Stimulated activated CD8-positive, alpha-beta memory T cell treated with anti-CD3 and anti-CD28 coated beads, Interleukin-12 subunit alpha, Interleukin-12 subunit beta, amount 100 ng/mL, for 1 hour (primary cell): ENCODE measurements at regions not wholly inside any gene's neighbourhood (a gene's known extent, or its start where the extent isn't known, plus 50 kb on each side); places are given as distances from the start of the nearest gene placed in this dataset.
"Not testable (repeated sequence)": the region's sequence is repeated elsewhere in the genome, so short reads cannot be mapped to it uniquely, and the experiment has no call there.

Experiments used
- DNase-seq: peaks from one replicate; pipeline ENCODE4 v3.0.0-alpha.2; 2020; ENCODE audit warnings: low read depth

DNA sequence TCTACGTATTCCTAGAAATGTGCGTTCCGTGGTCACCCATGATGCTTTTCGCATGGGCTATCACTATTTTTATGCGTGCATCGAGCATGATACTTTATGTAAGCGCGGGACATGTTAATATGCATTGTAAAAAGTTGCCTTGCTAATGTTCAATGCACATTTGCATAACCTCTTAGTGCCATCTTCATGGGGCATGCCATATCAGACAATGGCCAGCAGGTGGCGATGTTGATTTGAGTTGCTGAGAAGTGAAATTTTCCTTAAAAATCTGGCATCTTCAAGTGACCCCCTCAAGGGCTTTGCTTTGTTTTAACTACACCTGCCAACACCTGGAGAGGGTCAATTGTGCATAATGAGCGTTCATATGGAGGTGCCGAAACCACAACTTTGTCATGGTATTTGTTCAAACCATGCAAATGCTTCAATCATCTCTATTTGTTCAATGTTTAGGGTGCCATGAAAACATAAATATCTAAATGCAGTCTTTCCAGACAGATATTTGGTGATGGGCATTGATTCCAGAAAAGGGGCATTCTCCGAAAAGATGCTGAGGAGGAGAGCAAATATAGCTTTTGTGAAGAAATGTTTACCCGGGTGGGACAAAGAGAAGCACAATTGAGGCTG is 833.9 kb upstream of the PRKX start:
- DNase-seq: peak; percentile 3

DNA sequence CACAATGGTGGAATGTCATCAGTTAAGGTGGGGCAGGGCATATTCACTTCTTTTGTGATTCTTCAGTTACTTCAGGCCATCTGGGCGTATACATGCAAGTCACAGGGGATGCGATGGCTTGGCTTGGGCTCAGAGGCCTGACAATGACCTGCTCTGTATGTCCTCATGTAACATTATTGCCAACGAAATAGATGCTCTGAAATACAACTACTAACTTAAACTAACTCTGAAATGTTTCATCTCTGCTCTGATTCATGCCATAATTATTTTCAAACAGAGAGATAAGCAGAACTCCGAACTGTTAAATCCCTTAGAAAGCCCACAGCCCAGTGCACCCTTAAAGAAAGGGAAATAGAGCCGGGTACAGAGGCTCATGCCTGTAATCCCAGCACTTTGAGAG is 832.7 kb upstream of the PRKX start:
- not testable (repeated sequence) for DNase-seq

DNA sequence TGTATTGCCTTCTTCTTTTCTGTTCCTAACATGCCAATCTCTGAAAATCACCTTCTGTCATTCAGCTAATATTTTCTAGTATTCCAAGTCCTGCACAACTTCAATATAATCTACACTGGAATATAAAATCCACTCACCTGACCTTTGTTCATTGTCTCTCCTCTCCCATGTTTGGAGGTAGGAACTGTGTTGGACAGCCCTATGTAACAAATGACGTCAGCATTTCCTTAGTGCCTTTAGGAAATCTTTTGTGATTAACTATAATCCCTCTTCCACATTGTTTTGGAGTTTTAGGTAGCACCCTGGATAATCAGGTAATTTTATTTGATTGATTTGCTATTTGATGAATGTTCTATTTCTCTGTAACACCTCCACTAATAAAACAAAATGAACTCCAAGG is 814.8 kb upstream of the PRKX start:
- no peak for DNase-seq

DNA sequence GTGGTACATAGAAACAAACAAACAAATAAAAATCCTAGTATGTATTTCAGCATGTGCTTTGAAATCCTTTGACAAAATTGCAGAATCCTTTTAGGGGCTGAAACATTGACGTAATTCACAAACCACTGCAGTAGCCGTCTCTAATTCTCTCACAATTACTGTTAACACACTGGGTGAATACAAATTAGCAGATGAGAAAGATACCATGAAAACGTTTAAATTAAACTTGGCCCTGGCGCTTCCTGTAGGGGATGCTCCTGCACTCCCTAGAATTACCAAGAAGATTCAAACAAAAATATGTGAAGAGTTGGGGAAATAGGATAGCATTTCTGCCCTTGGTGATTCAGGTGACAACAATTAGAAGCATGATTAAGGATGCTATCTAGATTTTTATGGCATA is 772.5 kb upstream of the PRKX start:
- no peak for DNase-seq

DNA sequence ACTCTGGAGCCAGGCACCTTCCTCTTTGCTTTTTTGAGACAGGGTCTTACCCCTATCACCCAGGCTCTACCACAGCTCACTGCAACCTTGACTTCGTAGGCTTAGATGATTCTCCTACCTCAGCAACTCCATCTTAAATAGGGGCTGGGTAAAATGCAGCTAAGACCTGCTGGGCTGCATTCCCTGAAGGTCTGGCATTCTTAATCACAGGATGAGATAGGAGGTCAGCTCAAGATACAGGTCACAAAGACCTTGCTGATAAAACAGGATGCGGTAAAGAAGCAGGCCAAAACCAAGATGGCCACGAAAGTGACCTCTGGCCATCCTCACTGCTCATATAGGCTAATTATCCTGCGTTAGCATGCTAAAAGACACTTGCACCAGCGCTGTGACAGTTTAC is 770.8 kb upstream of the PRKX start:
- no peak for DNase-seq

DNA sequence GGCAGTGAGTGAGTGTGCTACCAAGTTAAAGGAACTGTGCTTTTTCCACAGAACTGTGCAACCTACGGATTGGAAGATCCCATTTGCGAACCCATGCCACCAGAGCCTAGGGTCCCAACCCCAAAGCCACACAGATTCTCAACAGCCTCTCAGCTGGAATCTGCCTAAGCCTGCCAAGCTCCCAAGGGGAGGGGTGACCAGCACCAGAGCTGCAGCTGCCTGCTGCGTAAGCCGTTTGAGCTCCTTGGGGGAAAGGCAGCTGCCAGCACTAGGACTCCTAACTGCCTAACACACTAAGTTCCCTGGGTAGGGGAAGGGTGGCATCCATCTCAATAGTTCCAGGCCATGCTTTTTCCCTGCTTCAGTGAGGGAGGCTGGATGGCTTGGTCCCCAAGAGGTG is 738.1 kb upstream of the PRKX start:
- no peak for DNase-seq

DNA sequence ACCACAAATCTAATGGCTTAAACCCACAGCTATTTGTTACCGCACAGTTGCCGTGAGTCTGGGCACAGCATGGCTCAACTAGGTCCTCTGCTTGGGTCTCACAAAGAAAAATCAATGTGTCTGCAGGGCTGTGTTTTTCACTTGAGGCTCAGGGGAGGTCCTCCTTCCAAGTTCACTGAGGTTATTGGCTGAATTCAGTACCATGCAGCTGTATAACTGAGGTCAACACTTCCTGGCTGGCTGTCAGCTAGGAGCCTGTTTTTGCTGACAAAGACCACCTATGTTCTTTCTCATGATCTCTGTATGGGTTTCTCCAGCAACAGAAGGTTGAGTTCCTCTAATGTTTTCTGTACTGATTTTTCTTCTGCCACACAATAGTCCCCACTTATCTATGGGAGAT is 736.7 kb upstream of the PRKX start:
- no peak for DNase-seq

DNA sequence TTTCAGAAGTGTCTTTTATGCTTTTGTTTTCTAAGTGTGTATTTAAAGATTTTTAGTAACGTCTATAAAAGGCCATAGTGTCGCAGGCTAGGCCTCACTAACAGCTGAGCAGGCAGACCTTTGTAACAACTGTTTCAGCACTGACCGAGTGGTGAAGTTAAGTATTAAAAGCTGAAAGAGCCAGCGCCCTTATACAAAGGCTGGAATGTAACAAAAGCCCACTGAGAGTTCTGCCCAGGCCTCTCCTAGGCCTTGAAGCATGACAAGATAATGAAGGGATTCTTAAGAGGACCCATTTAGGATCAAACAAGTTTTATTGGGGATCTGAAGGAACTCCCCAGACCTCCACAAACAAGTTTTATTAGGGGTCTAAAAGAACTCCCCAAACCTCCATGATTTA is 722.5 kb upstream of the PRKX start:
- DNase-seq: no peak

DNA sequence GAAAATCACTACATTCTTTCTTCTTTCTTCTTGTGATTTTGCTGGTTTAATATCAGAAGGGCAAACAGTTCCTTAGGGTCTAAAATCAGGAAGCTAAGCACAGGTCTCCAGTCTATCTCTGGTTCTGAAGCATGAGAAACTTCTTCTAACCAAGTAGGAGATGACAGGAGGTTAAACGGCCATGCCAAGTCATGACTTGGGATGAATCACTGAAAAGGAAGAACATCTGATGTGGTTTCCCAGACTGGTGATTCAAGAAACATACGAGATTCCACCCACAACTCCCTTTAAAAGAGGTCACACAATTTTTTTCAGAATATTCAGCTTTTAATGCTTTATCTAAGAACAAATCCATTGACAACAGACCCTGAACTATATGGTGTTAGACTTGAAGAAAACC is 684.0 kb upstream of the PRKX start:
- DNase-seq: no peak

DNA sequence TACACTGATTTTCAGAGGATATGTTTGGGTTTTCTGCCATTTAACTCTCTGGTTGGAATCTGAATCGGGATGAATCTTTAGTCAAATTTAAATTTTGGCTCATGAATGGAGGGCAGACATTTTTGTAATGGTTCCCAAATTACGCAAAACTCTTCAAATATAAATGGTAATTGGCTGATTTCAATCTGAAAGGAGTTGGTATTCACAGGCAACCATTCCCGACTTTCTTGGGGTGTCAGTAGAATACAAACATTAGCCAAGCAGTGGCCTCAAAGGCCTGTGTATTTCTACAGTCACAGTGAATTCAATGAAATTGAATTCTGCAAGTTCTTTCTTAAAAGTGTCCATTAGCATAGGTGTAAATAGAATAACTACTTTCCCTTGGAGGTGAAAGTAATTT is 668.8 kb upstream of the PRKX start:
- DNase-seq: no peak

DNA sequence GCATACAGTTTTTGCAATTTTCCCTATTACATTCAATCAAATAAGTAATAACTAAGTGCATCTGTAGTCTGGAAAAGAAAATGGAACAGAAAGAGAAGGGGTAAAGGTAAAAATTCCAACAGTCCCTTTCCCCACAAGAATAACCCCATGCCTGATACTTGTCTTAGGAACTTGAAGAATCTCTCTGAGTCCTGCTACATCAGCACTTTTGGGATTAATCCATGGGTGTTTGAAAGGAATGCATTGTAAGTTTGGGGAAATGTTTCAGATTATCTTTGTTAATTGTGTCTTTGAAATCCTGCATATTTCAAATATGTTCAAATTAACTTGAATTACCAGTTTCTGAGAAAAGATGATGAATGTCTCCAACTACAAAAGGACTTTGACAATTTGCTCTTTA is 667.3 kb upstream of the PRKX start:
- no peak for DNase-seq

DNA sequence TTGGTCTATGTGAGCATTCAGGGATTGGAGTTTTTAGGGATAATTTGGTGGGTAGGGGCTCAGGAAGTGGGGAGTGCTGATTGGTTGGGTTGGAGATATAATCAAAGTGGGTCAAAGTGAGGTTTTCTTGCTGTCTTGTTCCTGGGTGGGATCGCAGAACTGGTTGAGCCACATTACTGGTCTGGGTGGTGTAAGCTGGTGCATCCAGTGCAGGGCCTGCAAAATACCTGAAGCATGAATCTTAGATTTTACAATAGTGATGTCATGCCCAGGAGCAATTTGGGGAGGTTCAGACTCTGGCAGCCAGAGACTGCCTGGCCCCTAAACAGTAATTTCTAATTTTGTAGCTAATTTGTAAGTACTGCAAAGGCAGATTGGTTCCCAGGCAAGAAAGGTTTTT is 665.6 kb upstream of the PRKX start:
- DNase-seq: no peak

DNA sequence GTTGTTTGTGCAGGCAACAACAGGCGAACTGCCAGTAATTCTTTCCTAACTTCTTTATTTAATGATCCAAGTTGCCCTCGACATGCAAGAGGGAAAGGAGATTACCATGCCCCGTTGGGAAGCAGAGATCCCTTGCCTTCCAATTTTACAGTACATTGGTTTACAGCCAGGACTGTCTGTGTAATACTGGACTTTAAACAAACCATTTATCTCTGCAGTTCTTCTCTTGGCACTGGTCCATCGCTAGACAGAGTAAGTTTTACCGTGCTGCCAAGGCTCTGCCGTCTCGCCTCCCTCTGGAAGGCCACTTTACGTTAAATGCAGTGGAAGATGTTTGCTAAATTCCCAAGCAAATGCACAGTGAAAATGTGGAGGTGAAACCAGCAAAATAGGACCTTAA is 660.3 kb upstream of the PRKX start:
- no peak for DNase-seq

DNA sequence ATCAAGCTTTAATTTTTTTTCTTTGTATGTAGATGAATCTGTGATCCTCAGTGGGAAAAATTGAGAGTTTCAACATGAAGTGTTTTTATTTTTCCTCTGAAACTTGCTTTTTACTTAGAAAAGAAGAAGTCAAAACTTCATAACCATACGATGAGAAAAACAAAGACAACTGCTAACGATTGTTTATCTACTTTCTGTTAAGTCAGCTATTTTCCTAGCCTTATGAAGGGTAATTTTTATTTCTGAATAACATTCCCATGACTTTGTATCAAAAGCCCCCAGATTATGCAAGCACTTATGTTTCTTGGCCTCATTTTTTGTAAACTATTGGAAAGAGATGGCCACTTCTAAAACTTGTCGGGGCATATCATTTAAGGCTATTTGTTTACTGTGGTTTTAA is 645.1 kb upstream of the PRKX start:
- no peak for DNase-seq

DNA sequence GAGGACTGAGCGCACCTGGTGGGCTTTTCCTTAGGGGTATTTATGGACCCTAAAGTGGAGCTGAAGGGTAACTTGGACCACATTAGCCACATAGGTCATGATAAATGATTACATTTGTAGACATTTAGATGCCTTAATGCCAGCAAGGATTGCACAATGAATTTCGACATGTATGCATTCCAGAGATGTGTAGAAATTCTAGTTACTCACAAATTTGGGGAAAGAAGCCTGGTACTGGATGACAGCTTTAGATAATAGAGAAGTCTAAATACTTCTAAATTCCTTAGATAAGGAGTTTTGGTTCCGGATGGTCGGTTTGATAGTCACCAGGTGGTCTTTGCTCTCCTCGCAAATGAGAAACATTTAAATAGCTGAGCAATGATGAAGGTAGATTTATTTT is 609.5 kb upstream of the PRKX start:
- no peak for DNase-seq

DNA sequence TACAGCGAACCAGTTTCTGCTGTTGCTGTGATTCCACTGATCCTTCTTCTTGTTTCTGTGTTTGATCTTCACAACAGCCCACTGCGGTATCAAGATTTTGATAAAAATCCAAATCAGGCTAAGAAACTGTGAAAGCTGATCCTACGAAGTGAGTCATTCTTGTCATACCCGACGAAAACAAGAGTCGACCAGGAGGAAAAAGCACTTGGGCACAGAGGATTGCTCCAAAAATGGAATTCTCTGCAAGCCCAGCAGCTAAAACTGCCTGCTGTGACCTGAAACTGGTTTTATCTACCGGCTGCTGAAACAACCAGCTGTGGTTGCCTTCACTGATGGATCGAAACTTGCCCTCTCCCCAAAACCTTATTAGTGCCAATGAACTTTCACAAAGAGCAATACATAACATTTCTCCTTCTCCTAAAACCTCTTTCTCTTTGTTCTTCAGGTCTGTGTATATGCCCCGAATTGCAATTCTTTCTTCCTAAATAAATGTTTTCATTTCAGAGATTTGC is 607.0 kb upstream of the PRKX start:
- DNase-seq: no peak

DNA sequence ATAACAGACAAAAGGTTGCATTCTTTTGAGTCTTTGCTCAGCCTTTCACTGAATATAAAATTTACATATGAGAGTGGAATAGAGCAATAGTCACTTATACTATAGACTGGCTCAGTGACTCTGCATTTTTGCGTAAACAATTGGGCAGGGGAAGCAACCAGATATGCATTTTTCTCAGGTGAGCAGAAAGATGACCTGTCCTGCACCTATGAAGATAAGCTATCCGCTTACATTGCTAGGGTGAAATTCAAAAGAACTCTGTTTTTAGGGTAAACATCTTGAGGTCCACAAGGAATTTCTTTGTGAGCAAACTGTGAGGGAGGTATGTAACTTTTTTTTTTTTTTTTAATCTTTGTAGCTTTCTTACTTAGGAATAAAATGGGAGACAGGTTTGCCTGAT is 602.4 kb upstream of the PRKX start:
- DNase-seq: no peak

DNA sequence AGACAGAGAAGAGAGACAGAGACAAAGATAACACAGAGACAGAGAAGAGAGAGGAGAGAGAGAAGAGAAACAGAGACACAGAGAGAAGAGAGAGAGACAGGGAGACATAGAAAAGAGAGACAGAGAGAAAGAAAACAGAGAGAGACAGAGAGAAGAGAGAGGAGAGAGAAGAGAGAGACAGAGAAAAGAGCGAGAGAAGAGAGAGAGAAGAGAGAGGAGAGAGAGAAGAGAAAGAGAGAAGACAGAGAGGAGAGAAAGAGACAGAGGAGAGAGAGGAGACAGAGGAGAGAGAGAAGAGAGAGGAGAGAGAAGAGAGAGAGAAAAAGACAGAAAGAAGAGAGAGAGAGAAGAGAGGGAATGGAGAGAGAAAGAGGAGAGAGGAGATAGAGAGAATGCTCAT is 601.1 kb upstream of the PRKX start:
- DNase-seq: no peak

DNA sequence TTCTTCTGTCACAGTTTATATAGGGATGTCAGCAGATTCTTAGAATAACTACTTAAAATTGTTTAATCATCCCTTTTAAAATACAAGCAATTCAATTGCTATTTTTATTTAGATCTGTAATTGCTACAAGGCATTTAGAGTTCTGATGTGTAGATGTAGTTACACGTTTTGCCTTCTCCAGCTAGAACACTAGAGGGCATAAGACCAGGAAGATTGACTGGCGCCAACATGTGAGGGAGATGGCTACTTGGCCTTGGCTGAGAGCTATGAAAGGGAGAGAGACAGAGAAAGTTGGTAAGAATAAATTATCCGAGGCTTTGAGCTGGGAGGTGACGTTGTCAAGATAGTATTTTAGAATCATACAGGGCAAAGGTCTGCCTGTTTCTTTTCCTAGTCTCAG is 563.7 kb upstream of the PRKX start:
- DNase-seq: no peak

DNA sequence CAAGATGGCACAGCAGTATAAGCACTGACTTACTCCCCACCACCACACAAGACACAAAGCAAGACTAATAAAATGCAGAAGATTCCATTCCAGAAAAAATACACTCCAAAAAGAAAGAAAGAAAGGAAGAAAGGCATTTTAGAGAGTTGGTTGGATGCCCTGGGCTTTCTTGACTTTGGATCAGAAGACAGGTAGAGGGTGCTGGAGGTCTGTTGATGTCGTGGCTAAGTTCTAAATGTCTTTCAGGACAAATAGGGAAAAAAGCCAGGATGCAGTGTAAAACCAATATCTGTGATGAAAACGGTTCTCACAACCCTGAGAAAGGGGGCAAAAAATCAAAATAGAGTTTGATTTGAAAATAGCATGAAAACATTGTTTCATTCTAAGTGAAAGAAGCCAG is 555.2 kb upstream of the PRKX start:
- no peak for DNase-seq

DNA sequence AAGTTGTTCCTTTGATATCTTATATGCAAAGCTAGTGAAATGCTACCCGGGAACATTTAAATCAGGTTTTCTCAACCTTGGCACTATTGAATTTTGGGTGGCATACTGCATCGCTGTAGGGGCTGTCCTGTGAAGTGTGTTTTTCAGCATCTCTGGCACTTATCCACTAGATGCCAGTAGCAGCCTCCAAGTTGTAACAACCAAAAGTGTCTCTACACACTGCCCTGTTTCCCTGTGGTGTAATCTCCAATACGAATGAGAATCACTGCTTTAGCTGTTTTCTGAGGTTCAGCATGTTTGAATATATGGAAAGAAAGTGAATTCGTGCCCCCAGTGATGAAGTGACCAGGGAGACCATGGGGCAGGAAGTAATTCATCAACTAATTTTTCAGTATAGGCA is 551.6 kb upstream of the PRKX start:
- DNase-seq: no peak

DNA sequence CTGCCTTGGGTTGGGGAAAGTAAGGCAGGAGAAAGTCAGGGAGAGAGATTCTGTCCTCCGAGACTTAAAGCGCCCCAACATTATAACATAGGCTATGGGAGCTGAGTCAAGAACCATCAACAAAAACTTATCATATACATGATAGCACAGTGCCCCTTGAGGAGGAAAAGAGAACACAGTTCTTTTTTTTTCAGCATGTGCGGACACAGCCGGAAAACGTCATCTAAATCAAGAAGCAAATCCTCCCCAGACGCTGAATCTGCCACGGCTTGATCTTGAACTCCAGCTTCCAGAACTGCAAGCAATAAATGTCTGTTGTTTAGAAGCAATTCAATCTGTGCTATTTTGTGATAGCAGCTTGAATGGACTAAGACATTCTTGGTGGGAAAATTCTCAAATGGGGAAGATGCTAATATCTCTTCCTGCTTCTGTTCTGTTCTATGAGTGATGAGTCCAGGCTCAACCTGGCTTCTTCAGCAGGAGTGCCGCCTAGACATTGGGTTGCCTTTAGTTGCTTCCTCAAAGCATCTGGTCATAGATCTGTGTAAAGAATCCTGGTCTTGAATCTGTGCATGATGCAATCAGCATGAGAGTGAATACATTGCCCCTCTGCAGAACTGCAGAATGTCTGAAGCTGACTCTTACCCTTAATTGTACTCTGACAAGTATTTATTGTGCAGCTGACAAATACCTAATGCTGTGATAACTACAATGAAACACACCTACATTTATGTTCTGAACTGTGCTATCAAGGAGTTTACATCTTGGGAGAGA is 549.8 kb upstream of the PRKX start:
- DNase-seq: no peak

DNA sequence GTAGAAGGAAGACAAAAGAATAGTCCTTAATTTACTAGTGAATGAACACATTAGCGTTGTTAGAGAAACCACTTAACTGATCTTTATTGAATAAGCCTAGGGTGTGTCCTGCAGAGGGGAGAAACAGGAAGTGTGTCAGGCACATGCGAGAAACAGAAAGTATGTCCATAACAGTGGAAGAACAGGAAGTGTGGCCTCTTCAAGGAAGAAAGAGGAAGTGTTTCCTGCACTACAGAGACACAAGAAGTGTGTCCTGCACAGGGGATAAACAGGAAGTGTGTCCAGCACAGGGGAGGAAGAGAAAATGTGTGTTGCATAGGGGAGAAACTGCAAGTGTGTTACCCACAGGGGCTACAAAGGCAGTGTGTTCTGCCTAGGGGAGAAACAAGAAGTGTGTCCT is 539.6 kb upstream of the PRKX start:
- DNase-seq: no peak

DNA sequence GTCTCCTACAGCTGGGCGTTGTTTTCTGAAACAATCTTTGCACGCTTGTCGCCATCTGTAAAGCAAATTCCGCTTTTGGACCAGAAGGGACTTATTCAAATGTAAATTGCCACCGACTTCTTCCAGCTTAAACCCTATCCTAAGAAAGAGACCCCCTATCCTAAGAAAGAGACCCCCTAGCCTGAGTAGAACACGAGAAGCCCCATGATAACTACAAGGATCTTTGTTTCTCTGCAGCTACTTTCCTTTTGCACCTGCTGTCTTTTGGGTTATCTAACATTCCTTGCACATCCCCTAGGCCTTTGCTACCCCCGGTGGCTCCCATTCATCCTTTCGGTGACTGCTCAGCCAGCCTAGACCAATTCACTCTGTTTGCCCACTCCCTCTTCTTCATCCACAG is 536.0 kb upstream of the PRKX start:
- no peak for DNase-seq
